ENCODE measurements at regions not wholly inside any gene's neighbourhood (a gene's known extent, or its start where the extent isn't known, plus 50 kb on each side); places are given as distances from the start of the nearest gene placed in this dataset.
A peak's percentile ranks its signal among the peaks of the same experiment; 100 is the strongest.

DNA sequence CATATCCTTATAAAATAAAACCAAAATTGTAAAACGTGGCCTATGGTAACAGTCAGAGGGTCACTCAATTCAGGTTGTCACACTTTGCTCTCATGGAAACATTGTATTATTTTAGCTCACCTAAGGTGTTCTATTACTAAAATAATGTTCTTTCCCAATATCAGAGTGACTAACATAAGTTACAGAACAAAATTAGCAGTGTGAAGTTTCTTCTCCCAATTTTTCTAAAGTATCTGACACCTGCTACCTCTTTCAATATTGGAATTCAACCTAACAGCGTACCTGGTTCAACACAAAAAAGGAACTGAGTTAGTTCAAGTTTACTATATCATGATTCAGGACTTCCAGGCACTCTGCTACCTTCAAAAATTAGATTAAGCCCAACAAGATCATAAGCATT is 190.4 kb downstream of the ZEB2 start:
- Histone ChIP-seq H3K36me3 (replicated peaks in 1 of 2; ENCODE audit: insufficient read depth in 1 of 2, low read depth in 2 of 2) (no peaks in the 10 kb centered on the region), H3K27ac (no peak overlapping the region), H3K4me1 (peaks cover 17% of the 10 kb centered on the region), H3K9me3 (no peaks in the 10 kb centered on the region), H3K4me3 (no peak overlapping the region), H3K27me3 (no peaks in the 10 kb centered on the region)
- DNase-seq (no peak), ATAC-seq (no peak)
- TF ChIP-seq, protein P1, sequence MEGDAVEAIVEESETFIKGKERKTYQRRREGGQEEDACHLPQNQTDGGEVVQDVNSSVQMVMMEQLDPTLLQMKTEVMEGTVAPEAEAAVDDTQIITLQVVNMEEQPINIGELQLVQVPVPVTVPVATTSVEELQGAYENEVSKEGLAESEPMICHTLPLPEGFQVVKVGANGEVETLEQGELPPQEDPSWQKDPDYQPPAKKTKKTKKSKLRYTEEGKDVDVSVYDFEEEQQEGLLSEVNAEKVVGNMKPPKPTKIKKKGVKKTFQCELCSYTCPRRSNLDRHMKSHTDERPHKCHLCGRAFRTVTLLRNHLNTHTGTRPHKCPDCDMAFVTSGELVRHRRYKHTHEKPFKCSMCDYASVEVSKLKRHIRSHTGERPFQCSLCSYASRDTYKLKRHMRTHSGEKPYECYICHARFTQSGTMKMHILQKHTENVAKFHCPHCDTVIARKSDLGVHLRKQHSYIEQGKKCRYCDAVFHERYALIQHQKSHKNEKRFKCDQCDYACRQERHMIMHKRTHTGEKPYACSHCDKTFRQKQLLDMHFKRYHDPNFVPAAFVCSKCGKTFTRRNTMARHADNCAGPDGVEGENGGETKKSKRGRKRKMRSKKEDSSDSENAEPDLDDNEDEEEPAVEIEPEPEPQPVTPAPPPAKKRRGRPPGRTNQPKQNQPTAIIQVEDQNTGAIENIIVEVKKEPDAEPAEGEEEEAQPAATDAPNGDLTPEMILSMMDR (IDR thresholded peaks at IDR 0.05): no peak
- no peak for TF ChIP-seq POLR2A (IDR thresholded peaks at IDR 0.05)
- WGBS, 2 donors: 84 to 90% methylated on average over 2 of the region's 2 CpGs
- intact Hi-C loops (cut with DNase I): no loop called here

GRCh38 chr2:144328938-144329337 is 191.0 kb downstream of the ZEB2 start:
- no peak for DNase-seq
- no peaks in the 10 kb centered on the region for H3K27me3 ChIP-seq
- H3K4me3 ChIP-seq: no peak overlapping the region
- H3K36me3 ChIP-seq (replicated peaks in 1 of 2; ENCODE audit: insufficient read depth in 1 of 2, low read depth in 2 of 2): no peaks in the 10 kb centered on the region
- intact Hi-C loops (cut with DNase I): no loop called here
- TF ChIP-seq, protein P1 (IDR thresholded peaks at IDR 0.05): no peak
- TF ChIP-seq POLR2A (IDR thresholded peaks at IDR 0.05): no peak
- no peak overlapping the region for H3K27ac ChIP-seq
- 82 to 90% methylated on average over 7 of the region's 7 CpGs for WGBS, 2 donors
- peaks cover 23% of the 10 kb centered on the region for H3K4me1 ChIP-seq
- ATAC-seq: no peak
- H3K9me3 ChIP-seq: no peaks in the 10 kb centered on the region

- Histone ChIP-seq H3K9me3 (no peaks in the 10 kb centered on the region), H3K27ac (no peak overlapping the region), H3K36me3 (replicated peaks in 1 of 2; ENCODE audit: insufficient read depth in 1 of 2, low read depth in 2 of 2) (no peaks in the 10 kb centered on the region), H3K4me3 (no peak overlapping the region), H3K27me3 (no peaks in the 10 kb centered on the region), H3K4me1 (peaks cover 20% of the 10 kb centered on the region)
- ATAC-seq (no peak), DNase-seq (no peak)
- intact Hi-C loops (cut with DNase I): no loop called here
- TF ChIP-seq, protein P1 (IDR thresholded peaks at IDR 0.05): no peak
- TF ChIP-seq POLR2A (IDR thresholded peaks at IDR 0.05): no peak
- 95 to 98% methylated on average over 3 of the region's 3 CpGs for WGBS, 2 donors
Measured at GRCh38 chr2:144326825-144327224, 193.1 kb downstream of the ZEB2 start.

- TF ChIP-seq, protein P1 (IDR thresholded peaks at IDR 0.05): no peak
- TF ChIP-seq POLR2A (IDR thresholded peaks at IDR 0.05): no peak
- no peak for ATAC-seq
Measured at GRCh38 chr2:144325086-144325485, 194.8 kb downstream of the ZEB2 start.

GRCh38 chr2:144324446-144325045 is 195.4 kb downstream of the ZEB2 start:
- peak; percentile 45 for ATAC-seq
- no peak for DNase-seq
- Histone ChIP-seq H3K27ac (no peak overlapping the region), H3K4me1 (peaks cover 16% of the 10 kb centered on the region), H3K4me3 (no peak overlapping the region), H3K27me3 (no peaks in the 10 kb centered on the region), H3K9me3 (no peaks in the 10 kb centered on the region), H3K36me3 (replicated peaks in 1 of 2; ENCODE audit: insufficient read depth in 1 of 2, low read depth in 2 of 2) (no peaks in the 10 kb centered on the region)
- 43 to 46% methylated on average over 4 of the region's 4 CpGs for WGBS, 2 donors
- intact Hi-C loops (cut with DNase I): no loop called here
- TF ChIP-seq POLR2A (IDR thresholded peaks at IDR 0.05): no peak
- TF ChIP-seq, protein P1 (IDR thresholded peaks at IDR 0.05): no peak

More at GRCh38 chr2:144325086-144325485, 194.8 kb downstream of the ZEB2 start:
- no peak for DNase-seq
- Histone ChIP-seq H3K27me3 (no peaks in the 10 kb centered on the region), H3K36me3 (replicated peaks in 1 of 2; ENCODE audit: insufficient read depth in 1 of 2, low read depth in 2 of 2) (no peaks in the 10 kb centered on the region), H3K27ac (no peak overlapping the region), H3K4me1 (peaks cover 16% of the 10 kb centered on the region), H3K9me3 (no peaks in the 10 kb centered on the region), H3K4me3 (no peak overlapping the region)
- WGBS, 2 donors: 54 to 62% methylated on average over 3 of the region's 3 CpGs
- intact Hi-C loops (cut with DNase I): no loop called here
